Astrocyte of the spinal cord (primary cell): ENCODE measurements at regions not wholly inside any gene's neighbourhood (a gene's known extent, or its start where the extent isn't known, plus 50 kb on each side); places are given as distances from the start of the nearest gene placed in this dataset.
A peak's percentile ranks its signal among the peaks of the same experiment; 100 is the strongest.
"Not testable (repeated sequence)": the region's sequence is repeated elsewhere in the genome, so short reads cannot be mapped to it uniquely, and the experiment has no call there.

Experiments
- DNase-seq: peaks from one replicate; pipeline ENCODE4 v3.0.0; 2011; ENCODE audit warnings: low read depth, low spot score
- H3K4me3 ChIP-seq: 2 replicates; pipeline ENCODE4 v1.5.1; 2011; ENCODE audit warnings: low read depth, mild to moderate bottlenecking, low read length, moderate library complexity
- CTCF ChIP-seq: IDR thresholded peaks from 2 replicates; pipeline ENCODE4 v1.5.1; 2012; ENCODE audit warnings: low read depth, mild to moderate bottlenecking, low read length, inconsistent platforms
- in situ Hi-C: cut with HindIII; loops from 2 replicates; pipeline ENCODE4 v1.10.0; 2017; ENCODE audit warnings: low sequenced_read_pairs

GRCh38 chr1:121443001-121443540, 258.3 kb downstream of the SRGAP2C start:
- in situ Hi-C loops = no loop called here
- no peak overlapping the region for H3K4me3 ChIP-seq
- DNase-seq = peak; percentile 5
- TF ChIP-seq CTCF = no peak

DNA sequence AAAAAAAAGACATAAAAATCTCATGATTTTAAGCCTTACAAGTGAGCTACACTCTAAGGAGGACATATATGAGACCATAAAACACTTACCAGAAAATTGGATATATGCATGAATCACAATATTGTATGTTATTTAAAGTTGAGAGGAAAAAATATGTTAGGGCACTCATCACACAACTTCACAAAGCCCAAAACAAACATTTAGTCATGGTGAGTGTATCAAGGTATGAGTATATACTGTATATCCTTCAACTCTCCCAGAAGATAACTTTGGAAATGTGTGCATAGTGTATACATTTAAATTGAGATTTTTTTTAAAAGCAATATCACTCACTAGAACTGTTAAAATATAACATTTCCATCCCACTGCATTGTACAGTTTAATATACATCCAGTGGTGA, 259.3 kb downstream of the SRGAP2C start:
- H3K4me3 ChIP-seq = no peak overlapping the region
- in situ Hi-C loops = no loop called here
- DNase-seq = no peak
- TF ChIP-seq CTCF = no peak

- in situ Hi-C loops = no loop called here
- H3K4me3 ChIP-seq = no peak overlapping the region
- TF ChIP-seq CTCF = no peak
- no peak for DNase-seq
Measured at GRCh38 chr1:121445679-121446078, 260.9 kb downstream of the SRGAP2C start.

GRCh38 chr1:121447280-121447923, 262.6 kb downstream of the SRGAP2C start:
- peak; percentile 30 for TF ChIP-seq CTCF
- H3K4me3 ChIP-seq, in situ Hi-C loops, DNase-seq: not testable (repeated sequence)

DNA sequence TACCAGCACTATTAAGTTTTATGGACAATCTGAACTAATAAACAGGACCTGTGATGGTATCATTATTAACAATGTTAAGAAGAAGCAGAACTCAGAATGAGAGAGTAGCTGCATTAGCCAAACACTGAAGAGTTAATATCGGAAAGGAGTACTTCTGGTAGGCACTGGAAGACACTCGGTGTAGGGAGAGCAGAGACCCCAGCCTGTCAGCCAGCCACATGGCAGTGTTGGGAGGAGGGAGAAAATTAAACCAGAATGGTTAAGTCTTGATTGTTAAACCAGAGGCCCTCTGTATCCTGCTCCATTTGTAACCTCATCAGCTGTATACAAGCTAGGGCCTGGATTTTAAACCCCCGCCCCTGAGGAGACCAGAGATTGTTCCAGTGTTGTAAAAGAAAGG, 263.3 kb downstream of the SRGAP2C start:
- H3K4me3 ChIP-seq, DNase-seq, in situ Hi-C loops: not testable (repeated sequence)

DNA sequence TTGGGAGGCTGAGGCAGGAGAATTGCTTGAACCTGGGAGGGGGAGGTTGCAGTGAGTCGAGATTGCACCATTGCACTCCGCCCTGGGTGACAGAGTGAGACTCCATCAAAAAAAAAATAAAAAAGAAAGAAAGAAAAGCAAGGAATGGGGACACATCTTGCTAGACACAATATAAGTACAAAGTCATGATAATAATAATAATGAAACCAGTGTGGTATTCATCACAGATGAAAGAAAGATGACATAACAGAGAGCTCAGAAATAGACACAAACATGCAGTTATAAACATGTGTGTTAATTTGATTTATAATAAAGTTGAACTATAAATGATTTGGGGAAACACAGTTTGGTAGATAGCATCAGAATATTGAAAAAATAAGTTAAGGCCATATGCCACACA, 264.1 kb downstream of the SRGAP2C start:
- in situ Hi-C loops = no loop called here
- no peak overlapping the region for H3K4me3 ChIP-seq
- DNase-seq = no peak
- TF ChIP-seq CTCF = no peak

GRCh38 chr1:121452484-121452883, 267.7 kb downstream of the SRGAP2C start:
- DNase-seq = no peak
- in situ Hi-C loops = no loop called here
- TF ChIP-seq CTCF = no peak
- no peak overlapping the region for H3K4me3 ChIP-seq
